ENCODE measurements at regions not wholly inside any gene's neighbourhood (a gene's known extent, or its start where the extent isn't known, plus 50 kb on each side); places are given as distances from the start of the nearest gene placed in this dataset.

DNA sequence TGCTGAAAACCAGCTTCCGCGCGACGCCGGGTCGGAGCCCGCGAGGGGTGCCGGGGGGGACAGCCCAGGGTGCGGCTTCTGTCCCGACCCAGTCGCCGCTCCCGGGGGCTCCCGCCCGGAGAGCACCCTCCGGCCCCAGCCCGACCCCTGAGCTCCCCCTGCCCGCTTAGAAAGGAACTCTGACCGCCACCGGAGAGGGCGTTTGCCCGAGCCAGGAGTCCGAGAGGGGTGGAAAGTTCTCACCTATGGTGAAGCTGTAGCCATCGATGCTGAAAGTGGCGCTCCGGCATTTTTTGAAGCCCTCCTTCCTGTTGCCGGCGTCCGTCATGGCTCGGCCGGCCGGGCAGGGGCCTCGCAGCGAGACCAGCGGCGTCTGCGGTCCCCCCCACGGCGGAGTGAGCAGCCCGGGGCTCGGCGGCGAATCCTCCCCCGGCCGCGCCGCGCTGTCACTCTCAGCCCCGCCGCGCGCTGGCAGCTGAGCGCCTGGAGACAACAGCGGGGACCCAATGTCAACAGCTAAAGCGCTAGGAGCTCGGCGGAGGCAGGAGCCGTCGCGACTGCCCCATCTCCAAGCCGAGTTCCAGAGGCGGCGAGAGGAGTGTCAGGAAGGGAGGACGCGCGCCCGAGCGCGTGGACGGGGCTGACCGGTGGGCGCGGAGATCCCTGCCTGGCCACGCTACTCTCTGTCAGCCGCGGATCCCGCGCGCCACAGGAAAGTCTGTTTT is 191.6 kb downstream of the LSM5 start:
- TF ChIP-seq CTCF (IDR thresholded peaks at IDR 0.05): no peak
- TF ChIP-seq ZFX (IDR thresholded peaks at IDR 0.05; ENCODE audit: borderline replicate concordance): no peak

Measured in 22Rv1 (cell line).